Spinal cord (tissue), 9 donors: ENCODE measurements at regions not wholly inside any gene's neighbourhood (a gene's known extent, or its start where the extent isn't known, plus 50 kb on each side); places are given as distances from the start of the nearest gene placed in this dataset.
"Not testable (repeated sequence)": the region's sequence is repeated elsewhere in the genome, so short reads cannot be mapped to it uniquely, and the experiment has no call there.

Experiments used
- DNase-seq, 6 donors: peaks; one replicate each; pipeline versions ENCODE4 v3.0.0 to v3.0.0-alpha.2; 2013 to 2015; ENCODE audit warnings: low spot score in 6 of 6, low read depth in 4 of 6
- H3K27ac ChIP-seq: one replicate; pipeline ENCODE4 v1.5.1; 2013; ENCODE audit warnings: low read depth, low read length, control low read depth
- H3K27me3 ChIP-seq: one replicate; pipeline ENCODE4 v1.6.1; 2013; ENCODE audit warnings: low read length; ENCODE audit not compliant: control insufficient read depth, insufficient read depth
- H3K36me3 ChIP-seq: one replicate; pipeline ENCODE4 v1.6.1; 2013; ENCODE audit warnings: low read length; ENCODE audit not compliant: control insufficient read depth, insufficient read depth
- H3K4me1 ChIP-seq: one replicate; pipeline ENCODE4 v1.6.1; 2013; ENCODE audit warnings: low read length; ENCODE audit not compliant: control insufficient read depth, insufficient read depth
- H3K4me3 ChIP-seq: one replicate; pipeline ENCODE4 v1.5.1; 2013; ENCODE audit warnings: low read depth, low read length, control low read depth
- H3K9me3 ChIP-seq: one replicate; pipeline ENCODE4 v1.6.1; 2013; ENCODE audit warnings: low read length; ENCODE audit not compliant: control insufficient read depth, insufficient read depth
- WGBS: methylation state at CpG from one replicate; pipeline ENCODE4 v1.1.5; 2013; ENCODE audit warnings: missing lambda C conversion rate; ENCODE audit not compliant: insufficient coverage; 5-methylcytosine and 5-hydroxymethylcytosine counted together
- donor health status: healthy.

GRCh38 chr10:70986623-70986950 is 98.2 kb upstream of the PCBD1 start:
- Histone ChIP-seq H3K36me3 (no peaks in the 10 kb centered on the region), H3K4me3 (no peak overlapping the region), H3K9me3 (no peaks in the 10 kb centered on the region), H3K27me3 (no peaks in the 10 kb centered on the region), H3K27ac (no peak overlapping the region), H3K4me1 (no peaks in the 10 kb centered on the region)
- no peak for DNase-seq
- WGBS, result 87% methylated on average over 3 of the region's 7 CpGs

- 92% methylated on average over 14 of the region's 16 CpGs for WGBS
- Histone ChIP-seq H3K4me3 (no peak overlapping the region), H3K4me1 (no peaks in the 10 kb centered on the region), H3K27me3 (no peaks in the 10 kb centered on the region), H3K36me3 (no peaks in the 10 kb centered on the region), H3K9me3 (no peaks in the 10 kb centered on the region), H3K27ac (no peak overlapping the region)
- no peak for DNase-seq
Observed at GRCh38 chr10:70987396-70988130, 99.2 kb upstream of the PCBD1 start.

DNA sequence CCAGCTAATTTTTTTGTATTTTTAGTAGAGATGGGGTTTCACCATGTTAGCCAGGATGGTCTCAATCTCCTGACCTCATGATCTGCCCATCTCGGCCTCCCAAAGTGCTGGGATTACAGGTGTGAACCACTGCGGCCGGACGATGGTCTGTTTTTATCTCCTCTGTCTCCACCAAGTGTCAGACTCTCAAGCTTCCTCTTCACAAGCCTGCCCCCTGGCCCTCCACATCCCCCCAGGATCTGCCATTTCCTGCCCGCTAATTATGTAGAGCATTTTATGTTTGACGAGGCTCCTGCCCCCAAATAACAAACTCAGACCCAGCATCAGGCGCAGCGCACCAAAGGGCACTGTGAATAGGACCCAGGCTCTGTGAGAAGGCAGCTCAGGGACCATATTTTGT is 101.8 kb upstream of the PCBD1 start:
- H3K4me3 ChIP-seq, H3K36me3 ChIP-seq, H3K4me1 ChIP-seq, H3K27ac ChIP-seq, H3K9me3 ChIP-seq, DNase-seq, H3K27me3 ChIP-seq: not testable (repeated sequence)
- 87% methylated on average over 7 of the region's 8 CpGs for WGBS

- DNase-seq, result no peak
Observed at GRCh38 chr10:70990681-70991080, 102.3 kb upstream of the PCBD1 start.

DNA sequence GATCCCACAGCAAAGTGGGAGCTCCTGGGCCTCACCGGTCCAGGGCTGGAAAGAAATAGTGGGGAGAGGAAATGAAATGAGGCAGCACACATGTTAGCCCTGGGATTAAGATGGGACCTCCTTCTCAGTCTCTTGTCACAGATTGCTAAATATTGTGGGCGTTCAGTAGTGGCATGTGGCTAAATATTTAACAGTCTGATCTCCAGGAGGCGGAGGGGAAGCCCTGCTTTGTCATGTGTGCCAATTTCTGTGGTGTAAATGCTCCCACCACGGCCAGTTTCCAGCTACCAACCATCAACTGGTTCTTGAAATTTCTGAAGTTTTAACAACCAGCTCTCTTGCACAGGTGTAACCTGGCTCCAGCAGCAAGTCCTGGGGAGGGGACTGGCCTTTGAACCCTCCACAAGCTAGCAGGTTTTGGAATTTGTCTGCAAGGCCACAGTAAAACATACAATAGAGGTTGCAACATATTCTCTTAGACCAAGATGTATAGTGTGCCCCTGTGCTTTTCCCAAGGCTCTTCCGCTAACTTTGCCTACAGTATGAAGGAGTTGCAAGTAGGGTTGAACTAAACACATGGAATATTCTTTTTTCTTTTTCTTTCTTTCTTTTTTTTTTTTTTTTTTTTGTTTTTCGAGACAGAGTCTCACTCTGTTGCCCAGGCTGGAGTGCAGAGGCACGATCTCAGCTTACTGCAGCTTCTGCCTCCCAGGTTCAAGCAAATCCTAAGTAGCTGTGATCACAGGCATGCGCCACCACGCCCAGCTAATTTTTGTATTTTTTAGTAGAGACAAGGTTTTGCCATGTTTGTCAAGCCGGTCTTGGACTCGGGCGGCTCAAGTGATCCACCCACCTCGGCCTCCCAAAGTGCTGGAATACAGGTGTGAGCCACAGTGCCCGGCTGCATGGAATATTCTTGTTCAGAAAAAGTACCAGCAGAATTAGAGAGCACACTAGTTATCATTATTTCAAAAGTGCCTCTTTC is 103.1 kb upstream of the PCBD1 start:
- no peak for DNase-seq
- no peak overlapping the region for H3K27ac ChIP-seq
- no peaks in the 10 kb centered on the region for H3K36me3 ChIP-seq
- H3K4me1 ChIP-seq, result no peaks in the 10 kb centered on the region
- 98% methylated on average over 9 of the region's 14 CpGs for WGBS
- no peaks in the 10 kb centered on the region for H3K9me3 ChIP-seq
- H3K4me3 ChIP-seq, result no peak overlapping the region
- H3K27me3 ChIP-seq, result no peaks in the 10 kb centered on the region

More at GRCh38 chr10:70990681-70991080, 102.3 kb upstream of the PCBD1 start:
- Histone ChIP-seq H3K27me3 (no peaks in the 10 kb centered on the region), H3K9me3 (no peaks in the 10 kb centered on the region), H3K4me1 (no peaks in the 10 kb centered on the region), H3K27ac (no peak overlapping the region), H3K4me3 (no peak overlapping the region), H3K36me3 (no peaks in the 10 kb centered on the region)
- 65% methylated on average over 6 of the region's 6 CpGs for WGBS

DNA sequence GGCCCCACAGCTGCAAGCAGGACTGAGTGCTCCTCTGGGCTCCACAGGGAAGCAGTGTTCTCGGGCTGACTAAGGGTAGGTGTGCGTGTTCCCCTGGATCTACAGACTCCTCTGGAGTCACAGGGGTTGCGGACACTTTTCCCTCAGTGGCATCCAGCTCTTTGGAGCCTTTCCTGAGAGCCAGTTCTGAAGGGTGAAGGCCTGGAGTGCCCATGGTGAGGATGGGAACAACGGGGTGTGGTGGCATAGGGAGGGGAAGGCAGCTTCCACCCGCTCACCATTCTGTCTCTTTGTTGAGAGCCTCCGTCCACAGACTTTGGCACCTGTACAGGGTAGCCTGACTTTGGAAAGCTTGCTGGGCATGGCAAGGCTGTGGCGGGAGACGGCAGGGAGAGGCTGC is 104.1 kb upstream of the PCBD1 start:
- 86% methylated on average over 6 of the region's 8 CpGs for WGBS
- Histone ChIP-seq H3K27ac (no peak overlapping the region), H3K9me3 (no peaks in the 10 kb centered on the region), H3K36me3 (no peaks in the 10 kb centered on the region), H3K4me3 (no peak overlapping the region), H3K4me1 (no peaks in the 10 kb centered on the region), H3K27me3 (no peaks in the 10 kb centered on the region)
- DNase-seq, result no peak

DNA sequence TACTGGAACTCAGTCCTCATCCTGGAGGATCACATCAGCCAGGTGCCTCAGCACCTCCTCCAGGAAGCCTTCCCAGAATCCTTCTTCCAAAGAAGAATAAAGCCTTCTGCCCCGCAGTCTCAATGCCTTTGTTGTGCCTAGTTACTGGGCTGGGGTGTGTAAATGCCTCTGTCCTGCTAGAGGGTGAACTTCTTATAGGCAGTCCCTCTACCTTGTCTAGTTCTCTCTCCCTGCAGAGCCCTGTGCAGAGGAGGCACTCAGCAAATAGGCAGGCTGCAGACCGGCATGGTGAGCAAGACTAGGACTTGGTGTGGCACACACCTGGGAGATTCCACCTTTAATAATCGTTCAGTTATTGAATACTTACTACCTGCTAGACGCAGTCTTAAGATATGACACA is 104.7 kb upstream of the PCBD1 start:
- Histone ChIP-seq H3K4me3 (no peak overlapping the region), H3K36me3 (no peaks in the 10 kb centered on the region), H3K27ac (no peak overlapping the region), H3K27me3 (no peaks in the 10 kb centered on the region), H3K4me1 (no peaks in the 10 kb centered on the region), H3K9me3 (no peaks in the 10 kb centered on the region)
- 83% methylated on average over 1 of the region's 4 CpGs for WGBS
- no peak for DNase-seq

GRCh38 chr10:70996549-70996948 is 108.2 kb upstream of the PCBD1 start:
- H3K4me3 ChIP-seq, result no peak overlapping the region
- no peak for DNase-seq
- H3K9me3 ChIP-seq, result no peaks in the 10 kb centered on the region
- H3K36me3 ChIP-seq, result no peaks in the 10 kb centered on the region
- no peaks in the 10 kb centered on the region for H3K4me1 ChIP-seq
- no peak overlapping the region for H3K27ac ChIP-seq
- H3K27me3 ChIP-seq, result no peaks in the 10 kb centered on the region

GRCh38 chr10:70997236-70997635 is 108.9 kb upstream of the PCBD1 start:
- no peaks in the 10 kb centered on the region for H3K27me3 ChIP-seq
- 71% methylated on average over 3 of the region's 3 CpGs for WGBS
- H3K4me1 ChIP-seq, result no peaks in the 10 kb centered on the region
- DNase-seq, result no peak
- no peaks in the 10 kb centered on the region for H3K9me3 ChIP-seq
- H3K27ac ChIP-seq, result no peak overlapping the region
- H3K4me3 ChIP-seq, result no peak overlapping the region
- H3K36me3 ChIP-seq, result no peaks in the 10 kb centered on the region

- no peaks in the 10 kb centered on the region for H3K4me1 ChIP-seq
- H3K9me3 ChIP-seq, result no peaks in the 10 kb centered on the region
- H3K27ac ChIP-seq, result no peak overlapping the region
- no peaks in the 10 kb centered on the region for H3K27me3 ChIP-seq
- H3K36me3 ChIP-seq, result no peaks in the 10 kb centered on the region
- H3K4me3 ChIP-seq, result no peak overlapping the region
- DNase-seq, result no peak
- 88% methylated on average over 7 of the region's 9 CpGs for WGBS
Observed at GRCh38 chr10:70998086-70998485, 109.7 kb upstream of the PCBD1 start.
